T-helper 17 cell (primary cell): ENCODE measurements at regions not wholly inside any gene's neighbourhood (a gene's known extent, or its start where the extent isn't known, plus 50 kb on each side); places are given as distances from the start of the nearest gene placed in this dataset.
"Not testable (repeated sequence)": the region's sequence is repeated elsewhere in the genome, so short reads cannot be mapped to it uniquely, and the experiment has no call there.

Experiments
- ATAC-seq: fragments of 150-1000 bp; cut with Tn5 transposase; 2 replicates; pipeline ENCODE4 v1.10.0; 2021; ENCODE audit warnings: mild to moderate bottlenecking, moderate library complexity
- DNase-seq, 3 donors: peaks; one replicate each; pipeline versions ENCODE4 v3.0.0 to v3.0.0-alpha.2; 2020 to 2021
- H3K9me3 ChIP-seq: one replicate; pipeline ENCODE4 v1.7.0; 2013; ENCODE audit warnings: low read length, mild to moderate bottlenecking; ENCODE audit not compliant: control insufficient read depth, poor library complexity, severe bottlenecking
- H3K27ac Mint-ChIP-seq: one replicate; pipeline ENCODE4 v1.8.0; 2022; ENCODE audit warnings: mild to moderate bottlenecking, moderate library complexity, mixed read lengths
- H3K27me3 Mint-ChIP-seq: one replicate; pipeline ENCODE4 v1.8.0; 2022; ENCODE audit warnings: mixed read lengths
- H3K36me3 Mint-ChIP-seq: one replicate; pipeline ENCODE4 v1.8.0; 2022; ENCODE audit warnings: low read depth, mixed read lengths
- H3K4me1 Mint-ChIP-seq: one replicate; pipeline ENCODE4 v1.8.0; 2022; ENCODE audit warnings: mild to moderate bottlenecking, mixed read lengths
- H3K4me3 Mint-ChIP-seq: one replicate; pipeline ENCODE4 v1.8.0; 2022; ENCODE audit warnings: mild to moderate bottlenecking, moderate library complexity, mixed read lengths

- DNase-seq = no peak
- H3K4me1 Mint-ChIP-seq = no peaks in the 10 kb centered on the region
- H3K27ac Mint-ChIP-seq = no peak overlapping the region
- H3K27me3 Mint-ChIP-seq = no peaks in the 10 kb centered on the region
- no peak for ATAC-seq
- H3K4me3 Mint-ChIP-seq = no peak overlapping the region
- H3K36me3 Mint-ChIP-seq = no peaks in the 10 kb centered on the region
- peaks cover 2% of the 10 kb centered on the region for H3K9me3 ChIP-seq
Observed at GRCh38 chr5:136467632-136468031, 102.3 kb upstream of the TRPC7 start.

GRCh38 chr5:136466041-136466415, 100.7 kb upstream of the TRPC7 start:
- no peak for ATAC-seq
- Mint-ChIP-seq H3K4me1 (no peaks in the 10 kb centered on the region), H3K4me3 (no peak overlapping the region), H3K27me3 (no peaks in the 10 kb centered on the region), H3K36me3 (no peaks in the 10 kb centered on the region), H3K27ac (no peak overlapping the region)
- H3K9me3 ChIP-seq = peaks cover 2% of the 10 kb centered on the region
- no peak for DNase-seq

DNA sequence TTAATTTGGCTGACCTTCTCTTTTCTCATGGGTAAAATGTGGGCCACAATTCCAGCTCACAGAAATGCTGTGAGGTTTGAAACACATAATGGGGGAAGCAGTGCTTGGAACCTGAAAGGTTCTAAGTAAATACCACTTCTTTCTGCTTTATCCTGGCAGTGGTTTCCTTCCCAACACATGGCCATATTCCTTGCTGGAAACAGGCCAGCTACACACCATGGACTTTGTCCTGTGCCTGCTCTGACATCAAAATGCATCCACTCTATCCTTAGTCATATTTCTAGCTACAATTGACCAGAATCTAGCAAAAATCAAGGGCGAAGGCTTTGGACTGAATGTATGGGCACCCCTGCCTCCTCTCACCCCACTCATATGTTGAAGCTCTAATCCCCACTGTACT, 93.1 kb upstream of the TRPC7 start:
- ATAC-seq = no peak
- Mint-ChIP-seq H3K27me3 (no peaks in the 10 kb centered on the region), H3K27ac (no peak overlapping the region), H3K4me1 (no peaks in the 10 kb centered on the region), H3K4me3 (no peak overlapping the region), H3K36me3 (no peaks in the 10 kb centered on the region)
- peaks cover 2% of the 10 kb centered on the region for H3K9me3 ChIP-seq
- no peak for DNase-seq

DNA sequence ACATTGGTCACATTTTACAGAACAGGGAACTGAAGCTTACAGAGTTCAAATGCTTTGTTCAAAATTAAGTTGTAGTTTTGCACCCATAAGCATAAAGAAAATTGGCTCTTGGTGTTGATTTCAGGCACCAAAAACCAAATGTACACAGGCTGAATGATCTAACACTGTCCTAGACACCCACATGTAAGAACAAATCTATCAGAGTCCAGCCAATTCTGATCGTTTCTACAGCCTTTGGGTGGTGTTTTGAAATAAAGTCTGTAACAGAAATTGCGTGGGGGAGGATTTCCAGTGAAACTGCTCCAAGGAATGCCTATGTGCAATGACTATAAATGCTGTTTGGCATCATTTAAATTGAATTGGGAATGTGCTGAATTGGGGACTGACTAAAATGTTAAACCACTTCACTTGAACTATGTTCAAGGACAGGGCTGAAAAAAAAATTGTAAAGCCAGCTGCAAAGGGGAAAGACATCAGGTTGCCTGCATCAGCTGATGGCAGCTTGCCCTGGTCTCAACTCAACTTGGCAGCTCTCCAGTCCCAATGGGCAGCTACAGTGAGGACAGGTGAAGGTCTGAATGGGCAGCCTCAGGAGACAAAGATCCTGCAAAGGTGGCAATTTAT, 92.2 kb upstream of the TRPC7 start:
- ATAC-seq (no peak), DNase-seq (no peak)
- H3K9me3 ChIP-seq = no peaks in the 10 kb centered on the region
- Mint-ChIP-seq H3K27me3 (no peaks in the 10 kb centered on the region), H3K36me3 (no peaks in the 10 kb centered on the region), H3K4me3 (no peak overlapping the region), H3K27ac (no peak overlapping the region), H3K4me1 (no peaks in the 10 kb centered on the region)

- no peak overlapping the region for H3K4me3 Mint-ChIP-seq
- no peak overlapping the region for H3K27ac Mint-ChIP-seq
- no peak for ATAC-seq
- H3K27me3 Mint-ChIP-seq = no peaks in the 10 kb centered on the region
- H3K9me3 ChIP-seq = no peaks in the 10 kb centered on the region
- H3K36me3 Mint-ChIP-seq = no peaks in the 10 kb centered on the region
- no peak for DNase-seq
- H3K4me1 Mint-ChIP-seq = no peaks in the 10 kb centered on the region
Observed at GRCh38 chr5:136455409-136455808, 90.1 kb upstream of the TRPC7 start.

- H3K36me3 Mint-ChIP-seq = no peaks in the 10 kb centered on the region
- no peak overlapping the region for H3K27ac Mint-ChIP-seq
- H3K27me3 Mint-ChIP-seq = no peaks in the 10 kb centered on the region
- ATAC-seq (no peak), DNase-seq (no peak)
- H3K4me3 Mint-ChIP-seq = no peak overlapping the region
- no peaks in the 10 kb centered on the region for H3K4me1 Mint-ChIP-seq
- no peaks in the 10 kb centered on the region for H3K9me3 ChIP-seq
Observed at GRCh38 chr5:136453986-136454758, 88.8 kb upstream of the TRPC7 start.

DNA sequence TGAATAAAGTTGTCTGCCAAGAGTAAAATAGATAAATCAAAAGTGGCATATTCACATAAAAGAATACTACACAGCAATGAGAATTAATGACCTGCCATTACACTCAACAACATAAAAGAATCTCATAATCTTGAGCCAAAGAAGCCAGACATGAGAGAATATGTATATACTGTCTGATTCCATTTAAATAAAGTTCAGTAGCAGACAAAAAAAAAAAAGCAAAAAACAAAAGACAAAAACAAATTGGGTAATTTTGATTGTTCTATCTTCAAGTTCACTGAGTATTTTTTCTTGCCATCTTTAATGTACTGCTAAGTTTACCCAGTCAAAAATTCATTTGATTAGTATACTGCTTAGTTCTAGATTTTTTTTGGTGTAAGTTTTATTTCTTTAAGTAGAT, 87.9 kb upstream of the TRPC7 start:
- Mint-ChIP-seq H3K4me3 (no peak overlapping the region), H3K4me1 (no peaks in the 10 kb centered on the region), H3K36me3 (no peaks in the 10 kb centered on the region), H3K27me3 (no peaks in the 10 kb centered on the region), H3K27ac (no peak overlapping the region)
- H3K9me3 ChIP-seq = no peaks in the 10 kb centered on the region
- no peak for DNase-seq
- ATAC-seq = no peak

DNA sequence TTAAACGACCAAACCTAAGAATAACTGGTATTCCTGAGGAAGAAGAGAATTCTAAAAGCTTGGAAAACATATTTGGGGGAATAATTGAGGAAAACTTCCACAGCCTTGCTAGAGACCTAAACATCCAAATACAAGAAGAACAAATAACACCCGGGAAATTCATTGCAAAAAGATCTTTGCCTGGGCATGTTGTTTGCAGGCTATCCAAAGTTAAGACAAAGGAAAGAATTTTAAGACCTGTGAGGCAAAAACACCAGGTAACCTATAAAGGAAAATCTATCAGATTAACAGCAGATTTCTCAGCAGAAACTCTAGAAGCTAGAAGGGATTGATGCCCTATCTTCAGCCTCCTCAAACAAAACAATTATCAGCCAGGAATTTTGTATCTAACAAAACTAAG, 82.2 kb upstream of the TRPC7 start:
- H3K27ac Mint-ChIP-seq, ATAC-seq, H3K36me3 Mint-ChIP-seq, H3K9me3 ChIP-seq, H3K27me3 Mint-ChIP-seq, H3K4me3 Mint-ChIP-seq, DNase-seq, H3K4me1 Mint-ChIP-seq: not testable (repeated sequence)

DNA sequence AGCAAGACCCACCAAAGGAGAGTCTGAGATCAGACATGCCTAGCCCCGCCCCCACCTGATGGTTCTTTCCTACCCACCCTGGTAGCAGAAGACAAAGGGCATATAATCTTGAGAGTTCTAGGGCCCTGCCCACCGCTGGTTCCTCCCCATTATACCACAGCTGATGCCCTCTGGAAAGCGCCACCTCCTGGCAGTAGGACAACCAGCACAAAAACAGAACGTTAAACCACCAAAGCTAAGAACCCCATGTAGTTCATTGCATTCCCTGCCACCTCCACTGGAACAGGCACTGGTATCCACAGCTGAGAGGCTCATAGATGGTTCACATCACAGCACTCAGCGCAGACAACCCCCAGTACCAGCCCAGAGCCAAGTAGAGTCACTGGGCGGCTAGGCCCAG, 81.2 kb upstream of the TRPC7 start:
- H3K27ac Mint-ChIP-seq = no peak overlapping the region
- H3K4me1 Mint-ChIP-seq = no peaks in the 10 kb centered on the region
- H3K4me3 Mint-ChIP-seq = no peak overlapping the region
- H3K36me3 Mint-ChIP-seq = no peaks in the 10 kb centered on the region
- DNase-seq (no peak), ATAC-seq (no peak)
- H3K9me3 ChIP-seq = no peaks in the 10 kb centered on the region
- no peaks in the 10 kb centered on the region for H3K27me3 Mint-ChIP-seq

DNA sequence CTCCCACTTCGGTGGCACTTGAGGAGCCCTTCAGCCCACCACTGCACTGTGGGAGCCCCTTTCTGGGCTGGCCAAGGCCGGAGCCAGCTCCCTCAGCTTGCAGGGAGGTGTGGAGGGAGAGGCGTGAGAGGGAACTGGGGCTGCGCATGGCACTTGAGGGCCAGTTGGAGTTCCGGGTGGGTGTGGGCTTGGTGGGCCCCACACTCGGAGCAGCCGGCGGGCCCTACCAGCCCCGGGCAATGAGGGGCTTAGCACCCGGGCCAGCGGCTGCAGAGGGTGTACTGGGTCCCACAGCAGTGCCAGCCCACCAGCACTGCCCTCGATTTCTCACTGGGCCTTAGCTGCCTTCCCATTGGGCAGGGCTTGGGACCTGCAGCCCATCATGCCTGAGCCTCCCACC, 78.8 kb upstream of the TRPC7 start:
- not testable (repeated sequence) for H3K4me1 Mint-ChIP-seq, H3K36me3 Mint-ChIP-seq, H3K9me3 ChIP-seq, H3K27me3 Mint-ChIP-seq, H3K4me3 Mint-ChIP-seq, H3K27ac Mint-ChIP-seq, DNase-seq, ATAC-seq

GRCh38 chr5:136439367-136439766, 74.0 kb upstream of the TRPC7 start:
- ATAC-seq (no peak), DNase-seq (no peak)
- H3K9me3 ChIP-seq = no peaks in the 10 kb centered on the region
- no peaks in the 10 kb centered on the region for H3K36me3 Mint-ChIP-seq
- H3K27me3 Mint-ChIP-seq = no peaks in the 10 kb centered on the region
- no peaks in the 10 kb centered on the region for H3K4me1 Mint-ChIP-seq
- no peak overlapping the region for H3K27ac Mint-ChIP-seq
- no peak overlapping the region for H3K4me3 Mint-ChIP-seq

- no peaks in the 10 kb centered on the region for H3K36me3 Mint-ChIP-seq
- H3K27me3 Mint-ChIP-seq = no peaks in the 10 kb centered on the region
- no peak overlapping the region for H3K4me3 Mint-ChIP-seq
- ATAC-seq = no peak
- H3K4me1 Mint-ChIP-seq = no peaks in the 10 kb centered on the region
- DNase-seq = no peak
- H3K9me3 ChIP-seq = no peaks in the 10 kb centered on the region
- no peak overlapping the region for H3K27ac Mint-ChIP-seq
Observed at GRCh38 chr5:136435946-136436543, 70.7 kb upstream of the TRPC7 start.

- H3K4me3 Mint-ChIP-seq = no peak overlapping the region
- ATAC-seq (no peak), DNase-seq (no peak)
- H3K36me3 Mint-ChIP-seq = no peaks in the 10 kb centered on the region
- H3K4me1 Mint-ChIP-seq = no peaks in the 10 kb centered on the region
- H3K27ac Mint-ChIP-seq = no peak overlapping the region
- H3K27me3 Mint-ChIP-seq = no peaks in the 10 kb centered on the region
- H3K9me3 ChIP-seq = no peaks in the 10 kb centered on the region
Observed at GRCh38 chr5:136434795-136435194, 69.5 kb upstream of the TRPC7 start.

- ATAC-seq (no peak), DNase-seq (no peak)
- no peaks in the 10 kb centered on the region for H3K4me1 Mint-ChIP-seq
- H3K4me3 Mint-ChIP-seq = no peak overlapping the region
- H3K27ac Mint-ChIP-seq = no peak overlapping the region
- no peaks in the 10 kb centered on the region for H3K36me3 Mint-ChIP-seq
- no peaks in the 10 kb centered on the region for H3K27me3 Mint-ChIP-seq
- no peaks in the 10 kb centered on the region for H3K9me3 ChIP-seq
Observed at GRCh38 chr5:136432705-136433104, 67.4 kb upstream of the TRPC7 start.
